ENCODE measurements at regions not wholly inside any gene's neighbourhood (a gene's known extent, or its start where the extent isn't known, plus 50 kb on each side); places are given as distances from the start of the nearest gene placed in this dataset.

DNA sequence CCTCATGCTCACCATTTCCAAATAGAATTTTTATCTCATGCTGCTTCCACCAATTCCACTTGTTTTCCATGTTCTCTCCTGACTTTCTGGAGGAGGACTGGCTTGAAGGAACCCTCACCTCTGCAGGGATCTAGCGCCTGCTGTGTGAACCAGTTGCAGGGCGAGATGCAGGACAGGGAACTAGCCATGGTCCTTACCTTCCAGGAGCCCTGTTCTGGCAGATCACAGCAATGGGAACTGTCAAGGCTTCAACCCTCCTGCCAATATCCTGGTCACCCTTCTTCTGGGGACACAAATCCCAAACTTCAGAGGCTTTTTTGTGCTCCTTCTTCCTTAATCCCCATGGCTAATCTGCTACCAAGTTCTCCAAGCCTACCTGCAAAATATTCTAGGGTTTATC is 60.4 kb upstream of the MMP2 start:
- TF ChIP-seq CTCF (IDR thresholded peaks at IDR 0.05; ENCODE audit: low read depth, low read length) = no peak
- no peak for TF ChIP-seq MYC (IDR thresholded peaks at IDR 0.05; ENCODE audit: low read depth, low read length)
- no peak for TF ChIP-seq POLR2A (IDR thresholded peaks at IDR 0.05; ENCODE audit: extremely low read depth, insufficient read length)
